Neutrophil (primary cell): ENCODE measurements at regions not wholly inside any gene's neighbourhood (a gene's known extent, or its start where the extent isn't known, plus 50 kb on each side); places are given as distances from the start of the nearest gene placed in this dataset.

Experiments
- H3K27ac ChIP-seq: fragments of 200-600 bp; sonication (generic); 2 replicates; pipeline ENCODE4 v1.5.1; 2016; ENCODE audit warnings: mild to moderate bottlenecking, moderate library complexity
- H3K27me3 ChIP-seq: fragments of 200-600 bp; sonication (generic); 2 replicates; pipeline ENCODE4 v1.6.0; 2016; ENCODE audit warnings: mild to moderate bottlenecking
- H3K36me3 ChIP-seq: fragments of 200-600 bp; sonication (generic); 2 replicates; pipeline ENCODE4 v1.5.1; 2017
- H3K4me1 ChIP-seq, 2 experiments: fragments of 200-600 bp in 1 of 2; sonication (generic) in 1 of 2; 1 replicate in 1 of 2; 2 replicates in 1 of 2; pipeline versions ENCODE4 v1.5.1 to v1.6.1; 2013 to 2016; ENCODE audit warnings: low read depth in 1 of 2, low read length in 1 of 2, mild to moderate bottlenecking in 1 of 2, moderate library complexity in 1 of 2; ENCODE audit not compliant: control insufficient read depth in 1 of 2, insufficient read depth in 1 of 2
- H3K4me3 ChIP-seq, 2 experiments: fragments of 200-600 bp in 1 of 2; sonication (generic) in 1 of 2; 1 replicate in 1 of 2; 2 replicates in 1 of 2; pipeline ENCODE4 v1.5.1; 2013 to 2016; ENCODE audit warnings: low read depth in 1 of 2, low read length in 1 of 2, mild to moderate bottlenecking in 1 of 2, moderate library complexity in 1 of 2
- H3K9me3 ChIP-seq: fragments of 200-600 bp; sonication (generic); 2 replicates; pipeline ENCODE4 v1.5.1; 2016
- TF ChIP-seq, protein P1 (sequence below): fragments of 200-600 bp; sonication (generic); IDR thresholded peaks from 2 replicates; pipeline ENCODE4 v1.5.1; 2016; ENCODE audit warnings: antibody characterized with exemption

DNA sequence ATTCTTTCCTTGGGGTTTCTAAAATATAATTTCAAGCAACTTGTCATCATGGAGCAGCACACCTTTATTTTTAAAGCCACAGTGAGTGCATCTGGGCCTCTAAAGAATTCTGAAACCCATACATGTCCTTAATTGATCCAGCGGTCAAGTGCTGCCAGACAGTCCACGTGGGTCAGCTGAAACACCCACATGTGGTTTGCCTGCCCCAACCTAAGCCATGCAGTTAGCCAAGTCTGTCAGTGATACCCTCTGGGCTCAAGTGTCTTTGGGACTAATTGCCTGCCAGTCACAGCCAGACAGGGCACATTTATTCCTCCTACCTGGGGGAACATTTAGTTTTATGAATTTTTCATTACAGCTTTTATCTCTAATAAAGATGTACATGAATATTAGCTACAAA lies 291.4 kb upstream of the SLC30A5 start:
- no peak overlapping the region for H3K27ac ChIP-seq
- H3K4me3 ChIP-seq, result no peak overlapping the region
- TF ChIP-seq, protein P1, sequence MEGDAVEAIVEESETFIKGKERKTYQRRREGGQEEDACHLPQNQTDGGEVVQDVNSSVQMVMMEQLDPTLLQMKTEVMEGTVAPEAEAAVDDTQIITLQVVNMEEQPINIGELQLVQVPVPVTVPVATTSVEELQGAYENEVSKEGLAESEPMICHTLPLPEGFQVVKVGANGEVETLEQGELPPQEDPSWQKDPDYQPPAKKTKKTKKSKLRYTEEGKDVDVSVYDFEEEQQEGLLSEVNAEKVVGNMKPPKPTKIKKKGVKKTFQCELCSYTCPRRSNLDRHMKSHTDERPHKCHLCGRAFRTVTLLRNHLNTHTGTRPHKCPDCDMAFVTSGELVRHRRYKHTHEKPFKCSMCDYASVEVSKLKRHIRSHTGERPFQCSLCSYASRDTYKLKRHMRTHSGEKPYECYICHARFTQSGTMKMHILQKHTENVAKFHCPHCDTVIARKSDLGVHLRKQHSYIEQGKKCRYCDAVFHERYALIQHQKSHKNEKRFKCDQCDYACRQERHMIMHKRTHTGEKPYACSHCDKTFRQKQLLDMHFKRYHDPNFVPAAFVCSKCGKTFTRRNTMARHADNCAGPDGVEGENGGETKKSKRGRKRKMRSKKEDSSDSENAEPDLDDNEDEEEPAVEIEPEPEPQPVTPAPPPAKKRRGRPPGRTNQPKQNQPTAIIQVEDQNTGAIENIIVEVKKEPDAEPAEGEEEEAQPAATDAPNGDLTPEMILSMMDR, result no peak
- H3K27me3 ChIP-seq, result no peaks in the 10 kb centered on the region
- H3K36me3 ChIP-seq, result no peaks in the 10 kb centered on the region
- no peaks in the 10 kb centered on the region for H3K9me3 ChIP-seq
- H3K4me1 ChIP-seq, result no peaks in the 10 kb centered on the region

DNA sequence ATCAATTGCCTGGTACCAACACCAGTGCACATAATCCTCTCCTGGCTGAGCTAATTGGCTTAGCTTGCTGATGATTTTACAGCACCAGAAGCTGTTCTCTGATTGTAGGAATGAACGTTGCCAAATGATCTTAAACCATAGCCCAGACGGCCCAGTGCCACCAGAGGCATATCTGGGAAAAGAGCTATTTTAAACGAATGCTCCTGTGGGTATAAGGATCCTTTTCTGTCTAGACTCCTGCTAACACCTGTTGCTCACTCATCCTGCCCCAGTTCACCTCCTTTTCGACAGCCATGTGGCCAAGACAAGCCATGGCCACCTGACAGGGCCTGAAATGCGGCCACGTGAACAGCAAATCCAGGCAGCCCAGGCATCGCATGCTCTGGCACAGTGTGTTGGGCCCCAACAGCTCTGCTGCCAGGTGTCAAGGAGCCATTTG lies 289.9 kb upstream of the SLC30A5 start:
- H3K36me3 ChIP-seq, result no peaks in the 10 kb centered on the region
- H3K4me3 ChIP-seq, result no peak overlapping the region
- H3K27me3 ChIP-seq, result no peaks in the 10 kb centered on the region
- H3K9me3 ChIP-seq, result no peaks in the 10 kb centered on the region
- TF ChIP-seq, protein P1, result no peak
- no peaks in the 10 kb centered on the region for H3K4me1 ChIP-seq
- no peak overlapping the region for H3K27ac ChIP-seq

DNA sequence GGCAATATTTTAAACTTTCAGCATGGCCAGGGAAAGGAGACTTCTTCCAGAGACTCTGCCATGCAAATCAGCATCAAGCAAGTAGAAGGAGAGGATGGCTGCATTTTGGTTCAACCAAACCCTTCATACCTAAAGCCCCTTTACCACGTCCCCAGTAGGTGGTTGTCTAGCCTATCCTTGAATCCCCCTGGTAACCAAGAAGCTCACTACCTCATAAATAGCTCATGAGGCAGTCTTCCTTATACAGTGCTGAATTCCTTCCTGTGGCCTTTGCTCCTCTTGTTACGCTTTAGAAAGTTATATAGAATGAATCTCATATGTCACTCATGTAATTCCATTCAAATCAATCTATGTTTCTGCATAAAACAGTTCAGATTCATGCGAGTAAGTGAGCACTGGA lies 289.5 kb upstream of the SLC30A5 start:
- no peak overlapping the region for H3K27ac ChIP-seq

DNA sequence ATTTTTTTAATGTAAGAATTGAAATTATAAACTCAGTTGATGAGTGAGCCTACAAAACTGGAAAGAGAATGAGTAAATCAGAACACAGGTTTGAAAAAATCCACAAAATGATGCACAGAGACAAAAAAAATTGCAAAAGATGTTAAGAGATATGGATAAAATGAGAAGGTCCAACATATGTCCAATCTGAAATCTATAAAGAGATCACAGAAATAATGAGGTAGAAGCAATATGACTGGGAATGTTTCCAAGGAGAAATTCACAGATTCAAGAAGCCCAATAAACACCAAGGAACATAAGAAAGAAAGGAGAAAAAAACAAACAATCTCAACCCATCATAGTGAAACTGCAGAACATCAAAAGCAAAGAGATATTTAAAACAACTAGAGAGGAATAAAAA lies 288.4 kb upstream of the SLC30A5 start:
- no peaks in the 10 kb centered on the region for H3K36me3 ChIP-seq
- no peak overlapping the region for H3K4me3 ChIP-seq
- H3K4me1 ChIP-seq, result no peaks in the 10 kb centered on the region
- TF ChIP-seq, protein P1, result no peak
- no peaks in the 10 kb centered on the region for H3K27me3 ChIP-seq
- H3K9me3 ChIP-seq, result no peaks in the 10 kb centered on the region
- H3K27ac ChIP-seq, result no peak overlapping the region

More for the DNA sequence above, 289.5 kb upstream of the SLC30A5 start:
- H3K4me3 ChIP-seq, result no peak overlapping the region
- H3K4me1 ChIP-seq, result no peaks in the 10 kb centered on the region
- no peaks in the 10 kb centered on the region for H3K9me3 ChIP-seq
- H3K36me3 ChIP-seq, result no peaks in the 10 kb centered on the region
- TF ChIP-seq, protein P1, result no peak
- no peaks in the 10 kb centered on the region for H3K27me3 ChIP-seq

DNA sequence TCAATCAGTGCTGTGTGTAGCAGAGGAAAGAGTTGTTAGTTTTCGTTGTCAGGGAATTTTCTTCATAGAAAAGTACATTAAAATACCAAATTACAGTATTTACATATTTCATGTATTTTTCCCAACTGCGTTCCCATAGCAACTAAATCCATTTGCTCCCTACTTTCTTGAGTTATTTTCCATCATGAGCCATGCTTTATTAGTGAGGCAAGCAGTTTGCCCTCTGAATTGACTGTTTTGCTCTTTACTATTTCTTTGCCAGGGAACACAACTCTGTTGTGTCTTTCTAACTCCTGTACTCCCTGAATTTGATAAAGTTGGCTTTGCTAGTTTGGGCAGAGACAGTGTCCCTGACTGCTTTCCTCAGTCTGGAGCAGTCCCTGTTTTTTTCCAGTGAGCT lies 276.2 kb upstream of the SLC30A5 start:
- no peaks in the 10 kb centered on the region for H3K4me1 ChIP-seq
- H3K36me3 ChIP-seq, result no peaks in the 10 kb centered on the region
- TF ChIP-seq, protein P1, result no peak
- no peaks in the 10 kb centered on the region for H3K27me3 ChIP-seq
- no peaks in the 10 kb centered on the region for H3K9me3 ChIP-seq
- no peak overlapping the region for H3K4me3 ChIP-seq
- no peak overlapping the region for H3K27ac ChIP-seq
